Inferior parietal cortex (tissue), 1 donor: ENCODE measurements at regions not wholly inside any gene's neighbourhood (a gene's known extent, or its start where the extent isn't known, plus 50 kb on each side); places are given as distances from the start of the nearest gene placed in this dataset.

Source experiments
- DNase-seq: peaks from one replicate; pipeline ENCODE4 v3.0.0-alpha.2; 2016; ENCODE audit errors: extremely low spot score

GRCh38 chr4:32950866-32951265 lies 2230.7 kb downstream of the PCDH7 start:
- DNase-seq: no peak

- DNase-seq: no peak
Measured at GRCh38 chr4:32958586-32958985, 2238.4 kb downstream of the PCDH7 start.

GRCh38 chr4:32962100-32962499 lies 2241.9 kb downstream of the PCDH7 start:
- DNase-seq: no peak

DNA sequence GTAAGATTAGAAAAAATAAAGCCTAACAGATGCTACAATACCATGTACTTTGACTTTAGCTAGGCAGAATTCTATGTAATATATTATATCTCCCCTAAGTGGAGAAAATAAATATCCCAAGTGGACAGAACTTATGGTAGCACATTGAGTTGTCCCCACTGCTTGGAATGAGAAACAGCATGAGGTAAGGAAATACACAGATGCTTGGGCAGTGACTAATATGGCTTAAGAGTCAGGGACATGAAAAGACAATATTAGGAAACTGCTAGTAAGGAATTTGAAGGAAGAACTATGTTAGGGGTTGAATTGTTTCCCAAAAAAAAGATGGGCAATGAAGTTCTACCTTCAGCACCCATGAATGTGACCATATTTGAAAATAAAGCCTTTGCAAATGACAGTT lies 2265.1 kb downstream of the PCDH7 start:
- DNase-seq: no peak

- no peak for DNase-seq
Measured at GRCh38 chr4:32986236-32986635, 2266.1 kb downstream of the PCDH7 start.

DNA sequence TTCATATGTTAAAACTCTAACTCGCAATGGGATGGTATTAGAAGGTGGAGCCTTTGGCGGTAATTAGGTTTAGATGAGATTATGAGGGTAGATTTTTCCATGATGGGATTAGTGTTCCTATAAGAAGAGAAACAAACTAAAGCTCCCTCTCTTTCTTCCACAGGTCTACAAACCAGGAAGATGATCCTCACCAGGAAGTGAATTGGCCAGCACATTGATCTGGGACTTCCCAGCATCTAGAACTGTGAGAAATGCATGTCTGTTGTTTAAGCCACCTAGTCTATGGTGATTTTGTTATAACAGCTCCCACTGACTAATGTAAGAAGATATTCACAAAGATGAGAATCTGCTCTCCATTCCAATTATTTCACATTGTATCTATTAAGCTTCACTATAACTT lies 2266.9 kb downstream of the PCDH7 start:
- no peak for DNase-seq

DNA sequence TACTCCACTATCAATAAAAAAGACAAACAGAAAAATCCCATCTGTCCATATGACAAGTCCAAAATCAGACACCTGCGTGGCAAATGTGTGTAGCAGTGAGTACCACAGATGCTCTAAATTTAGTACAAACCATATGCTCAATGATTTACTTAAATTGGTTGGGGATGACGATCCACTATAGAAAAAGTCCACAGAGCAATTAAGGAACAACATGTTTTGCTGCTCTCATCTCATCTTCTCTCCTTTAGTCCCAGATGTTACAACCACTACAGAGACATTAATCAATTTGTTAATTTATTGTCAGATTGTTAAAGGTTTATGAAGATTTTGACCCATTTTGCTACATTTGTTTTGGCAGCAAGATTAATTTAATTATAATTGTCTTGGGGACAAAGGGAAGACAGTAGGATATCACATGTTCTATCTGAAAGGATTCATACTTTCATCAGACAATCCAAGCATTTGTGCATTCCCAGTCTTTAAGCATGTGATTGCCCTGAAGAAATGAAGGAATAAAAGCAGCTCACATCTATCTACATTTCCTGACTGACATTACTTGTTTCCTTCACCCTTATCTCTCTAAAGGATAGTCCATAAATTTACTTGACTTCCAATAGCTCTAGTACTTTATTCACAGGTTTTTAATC lies 2268.1 kb downstream of the PCDH7 start:
- DNase-seq: peak; percentile 5

DNA sequence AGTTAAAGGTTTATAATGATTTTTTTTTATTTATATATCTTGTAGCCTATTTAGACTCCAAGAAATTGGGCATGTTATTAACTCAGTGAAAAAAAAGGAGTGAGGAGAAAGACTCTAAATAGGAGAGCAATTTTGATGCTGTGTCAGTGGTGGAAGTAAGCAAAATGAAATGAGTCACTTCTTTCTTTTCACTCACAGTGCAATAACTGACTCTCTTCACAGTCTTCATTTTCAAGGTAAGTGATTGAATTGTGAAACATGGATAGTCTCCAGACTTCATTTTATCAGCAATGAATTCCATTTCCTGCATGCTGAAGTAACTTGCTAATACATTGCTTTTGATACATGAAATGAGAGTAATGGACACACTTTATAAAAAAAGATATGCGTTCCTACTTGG lies 2271.5 kb downstream of the PCDH7 start:
- DNase-seq: no peak

GRCh38 chr4:32994981-32995881 lies 2275.1 kb downstream of the PCDH7 start:
- DNase-seq: no peak

DNA sequence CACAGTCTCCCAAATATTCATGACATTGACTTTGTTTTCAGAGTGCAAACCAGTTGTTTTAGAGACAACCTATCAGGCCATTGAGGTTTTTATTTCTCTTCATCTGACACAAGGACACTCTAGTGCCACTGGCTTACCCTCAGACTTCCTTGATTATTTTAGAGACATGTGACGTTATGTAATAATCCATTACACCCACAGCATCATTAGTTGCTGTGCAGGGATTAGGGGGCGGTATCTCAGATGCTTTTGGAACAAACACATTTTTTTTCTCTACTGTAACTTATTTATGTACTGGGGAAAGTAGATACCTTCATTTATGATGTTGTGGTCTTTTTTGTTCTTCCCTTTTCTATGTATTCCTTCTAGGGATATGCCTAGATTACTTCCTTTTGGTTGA lies 2293.1 kb downstream of the PCDH7 start:
- DNase-seq: no peak

DNA sequence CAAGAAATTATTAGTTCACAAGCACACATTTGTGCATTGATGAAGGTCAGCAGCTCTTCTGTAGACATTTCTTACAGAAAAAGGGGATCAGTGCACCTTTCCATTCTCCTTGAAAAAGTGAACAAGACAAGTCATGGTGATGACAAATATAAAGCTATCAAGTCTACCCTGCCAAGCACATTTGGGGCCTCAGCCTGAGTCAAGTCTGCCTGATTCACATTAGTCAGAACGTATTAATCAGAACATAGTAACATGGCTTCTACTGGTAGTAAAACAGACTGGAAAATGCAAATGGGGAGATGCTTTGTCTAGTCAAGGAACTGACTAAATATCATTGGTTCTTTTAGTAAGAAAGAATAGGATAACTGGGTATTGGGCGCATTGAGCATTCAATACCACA lies 2305.1 kb downstream of the PCDH7 start:
- no peak for DNase-seq

DNA sequence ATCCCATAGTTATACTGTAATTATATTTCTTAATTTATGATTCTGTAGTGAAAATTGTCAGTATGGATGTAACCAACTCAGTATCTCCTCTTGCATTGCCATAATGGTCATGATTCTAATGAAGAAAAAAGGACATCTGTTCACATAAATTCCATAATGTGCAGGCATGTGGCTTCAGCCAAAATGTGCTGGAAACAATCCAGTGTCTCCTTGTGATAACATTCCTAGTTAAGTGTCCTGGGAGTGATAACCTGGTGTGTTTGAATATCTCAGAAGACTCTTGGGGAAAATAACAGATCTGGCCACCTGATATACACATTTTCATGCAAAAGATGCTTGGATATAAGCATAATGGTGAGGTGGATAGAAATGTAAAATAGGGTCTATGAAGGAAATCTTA lies 2309.8 kb downstream of the PCDH7 start:
- no peak for DNase-seq

DNA sequence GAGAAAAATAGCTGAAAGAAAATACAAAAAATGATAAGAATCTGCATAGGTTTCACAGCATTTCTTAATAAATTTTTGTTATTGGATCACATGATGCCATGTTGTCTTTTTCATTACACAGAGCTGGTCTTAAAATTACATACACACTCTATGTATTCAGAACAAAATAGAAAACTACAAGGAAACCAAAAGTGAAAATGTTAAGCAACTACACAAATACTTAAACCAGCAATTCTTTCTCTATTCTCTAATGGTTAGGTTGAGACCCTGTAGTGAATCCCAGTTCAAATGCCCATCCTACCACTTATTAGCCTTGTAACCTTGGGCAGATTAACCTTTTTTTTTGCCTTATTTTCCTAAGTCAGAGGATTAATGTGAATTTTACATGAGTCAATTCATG lies 2311.2 kb downstream of the PCDH7 start:
- DNase-seq: no peak

- no peak for DNase-seq
Measured at GRCh38 chr4:33037464-33037863, 2317.3 kb downstream of the PCDH7 start.

DNA sequence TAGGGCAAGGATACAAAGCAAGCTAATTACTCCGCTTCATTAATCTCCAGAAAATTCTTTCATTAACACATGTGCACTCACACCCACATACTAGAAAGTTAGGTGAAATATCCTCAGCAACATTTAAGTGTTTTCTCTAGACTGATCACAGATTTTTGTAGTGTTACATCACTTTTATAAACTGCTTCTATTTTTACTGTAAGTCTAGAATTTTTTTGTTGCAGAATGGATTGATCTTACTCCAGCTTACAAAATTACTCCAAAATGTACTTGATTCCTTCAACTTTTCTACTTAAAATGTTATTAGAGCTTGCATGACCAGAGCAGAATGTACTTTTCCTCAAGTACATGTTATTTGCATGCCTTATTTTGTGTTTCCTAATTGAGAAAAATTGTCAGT lies 2325.2 kb downstream of the PCDH7 start:
- DNase-seq: no peak

DNA sequence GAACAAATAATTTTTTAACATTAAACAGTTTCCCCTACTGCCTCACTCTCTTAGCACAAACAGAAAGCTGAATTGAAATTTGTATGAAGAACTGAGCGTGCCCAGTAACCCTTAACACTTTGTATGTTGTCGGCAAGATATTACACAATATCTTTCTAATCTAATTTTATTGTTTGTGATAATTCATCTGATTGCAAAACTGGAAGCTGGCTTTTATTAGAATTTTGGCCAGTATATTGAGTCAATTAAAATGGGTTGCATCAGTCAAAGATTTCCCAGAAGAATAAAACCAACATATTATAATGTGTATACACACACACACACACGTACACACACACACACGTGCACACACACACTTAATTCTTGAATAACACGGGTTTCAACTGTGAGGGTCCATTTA lies 2332.1 kb downstream of the PCDH7 start:
- no peak for DNase-seq

GRCh38 chr4:33054161-33054560 lies 2334.0 kb downstream of the PCDH7 start:
- no peak for DNase-seq

GRCh38 chr4:33054656-33055196 lies 2334.6 kb downstream of the PCDH7 start:
- no peak for DNase-seq

GRCh38 chr4:33057736-33058135 lies 2337.6 kb downstream of the PCDH7 start:
- DNase-seq: no peak

DNA sequence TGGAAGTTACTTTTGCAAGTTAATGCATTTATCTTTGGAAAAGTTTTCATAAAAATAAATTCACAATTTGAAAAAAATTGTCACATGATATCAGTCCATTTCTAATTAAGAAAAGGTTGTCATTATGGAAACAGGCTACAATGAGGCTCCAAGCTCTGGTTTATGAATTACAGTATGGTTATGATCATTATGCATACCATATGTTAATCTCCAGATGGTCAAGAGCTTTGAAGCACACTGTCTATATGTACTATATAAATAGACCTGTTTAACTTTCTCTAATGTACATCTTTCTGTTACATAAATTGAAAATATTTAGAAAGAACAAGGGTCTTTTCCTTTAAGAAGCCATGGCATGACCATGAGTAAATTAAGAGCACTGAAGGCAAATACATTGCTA lies 2338.8 kb downstream of the PCDH7 start:
- DNase-seq: no peak

DNA sequence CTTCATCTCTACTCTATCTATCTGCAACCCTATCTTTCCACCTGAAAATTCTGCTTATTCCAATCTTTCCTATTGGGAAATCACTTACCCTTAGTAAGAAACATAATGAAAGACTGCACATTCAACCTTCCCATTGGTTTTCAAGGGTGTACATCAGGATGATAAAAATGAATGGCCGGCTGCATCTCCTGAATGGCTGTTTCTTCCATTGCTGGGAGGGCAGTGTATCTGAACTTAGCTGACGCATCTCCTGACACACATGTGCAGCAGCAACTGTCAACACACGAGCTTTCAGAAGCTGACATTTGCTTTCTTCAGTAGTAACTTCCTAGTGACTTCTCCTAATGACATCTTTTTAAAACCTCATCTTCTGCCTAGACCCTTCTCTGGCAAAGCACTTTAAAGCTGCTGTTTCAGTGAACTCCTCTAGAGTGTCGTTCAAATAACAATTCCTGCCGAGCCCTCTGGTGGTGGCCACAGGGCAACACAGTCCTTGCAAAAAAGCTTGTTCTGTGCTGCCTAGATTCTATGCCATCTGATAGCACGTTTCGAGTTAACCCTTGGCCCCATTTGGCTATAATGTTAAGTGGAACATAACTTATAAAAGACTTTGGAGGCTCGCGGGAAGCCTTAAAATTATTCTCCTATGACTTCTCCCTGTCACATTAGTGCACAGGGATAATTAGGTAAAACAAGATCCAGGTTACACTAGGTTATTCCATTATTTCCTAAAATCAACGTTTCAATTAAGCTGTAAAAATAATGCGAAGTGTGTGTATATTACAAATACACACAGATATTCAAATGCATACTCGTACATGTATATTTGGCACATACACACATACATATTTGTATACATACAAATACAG lies 2340.7 kb downstream of the PCDH7 start:
- DNase-seq: peak; percentile 69

GRCh38 chr4:33061727-33062126 lies 2341.6 kb downstream of the PCDH7 start:
- DNase-seq: no peak
